RWPE2 (cell line): ENCODE measurements at regions not wholly inside any gene's neighbourhood (a gene's known extent, or its start where the extent isn't known, plus 50 kb on each side); places are given as distances from the start of the nearest gene placed in this dataset.
"Not testable (repeated sequence)": the region's sequence is repeated elsewhere in the genome, so short reads cannot be mapped to it uniquely, and the experiment has no call there.

Experiments used
- ATAC-seq: fragments of 200-7000 bp; cut with Tn5 transposase; 3 replicates; pipeline ENCODE4 v1.9.1; 2021; ENCODE audit warnings: low read depth
- DNase-seq: peaks from one replicate; pipeline ENCODE4 v3.0.0-alpha.2; 2020; ENCODE audit warnings: low spot score
- H3K27ac ChIP-seq: fragments of 450-650 bp; 2 replicates; pipeline ENCODE4 v1.5.1; 2017; ENCODE audit warnings: mild to moderate bottlenecking; ENCODE audit not compliant: poor library complexity, severe bottlenecking
- H3K27me3 ChIP-seq: fragments of 250-450 bp; sonication (Bioruptor Pico); 2 replicates; pipeline ENCODE4 v1.5.1; 2021; ENCODE audit warnings: mild to moderate bottlenecking, moderate library complexity; ENCODE audit not compliant: insufficient read depth, poor library complexity, severe bottlenecking
- H3K36me3 ChIP-seq: fragments of 250-450 bp; sonication (Bioruptor Pico); 2 replicates; pipeline ENCODE4 v1.5.1; 2020; ENCODE audit warnings: low read depth, mild to moderate bottlenecking, moderate library complexity
- H3K4me1 ChIP-seq: fragments of 250-450 bp; sonication (Bioruptor Pico); 2 replicates; pipeline ENCODE4 v1.5.1; 2021; ENCODE audit warnings: mild to moderate bottlenecking, moderate library complexity; ENCODE audit not compliant: insufficient read depth, poor library complexity, severe bottlenecking
- H3K4me3 ChIP-seq: fragments of 250-450 bp; sonication (Bioruptor Pico); 2 replicates; pipeline ENCODE4 v1.5.1; 2021; ENCODE audit warnings: mild to moderate bottlenecking, moderate library complexity; ENCODE audit not compliant: severe bottlenecking
- H3K9me3 ChIP-seq: fragments of 250-450 bp; sonication (Bioruptor Pico); 2 replicates; pipeline ENCODE4 v1.5.1; 2021; ENCODE audit warnings: mild to moderate bottlenecking, moderate library complexity; ENCODE audit not compliant: severe bottlenecking

GRCh38 chr9:67771807-67772206 lies 86.9 kb upstream of the ANKRD20A1 start:
- H3K4me3 ChIP-seq, H3K27ac ChIP-seq, ATAC-seq, H3K9me3 ChIP-seq, DNase-seq, H3K27me3 ChIP-seq, H3K4me1 ChIP-seq, H3K36me3 ChIP-seq: not testable (repeated sequence)

DNA sequence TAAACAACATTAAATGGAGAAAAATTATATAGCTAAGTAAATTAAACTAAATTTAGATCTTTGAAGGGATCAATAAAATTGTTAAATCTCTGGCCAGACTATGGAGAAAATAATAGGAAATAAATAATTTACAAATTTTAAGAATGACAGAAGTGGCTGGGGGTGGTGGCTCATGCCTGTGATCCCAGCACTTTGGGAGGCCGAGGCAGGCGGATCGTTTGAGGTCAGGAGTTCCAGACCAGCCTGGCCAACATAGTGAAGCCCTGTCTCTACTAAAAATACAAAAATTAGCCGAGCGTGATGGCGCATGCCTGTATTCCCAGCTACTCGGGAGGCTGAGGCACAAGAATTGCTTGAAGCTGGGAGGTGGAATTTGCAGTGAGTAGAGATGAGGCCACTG lies 58.6 kb upstream of the ANKRD20A1 start:
- not testable (repeated sequence) for H3K4me3 ChIP-seq, H3K9me3 ChIP-seq, H3K4me1 ChIP-seq, H3K36me3 ChIP-seq, H3K27ac ChIP-seq, DNase-seq, ATAC-seq, H3K27me3 ChIP-seq
